ENCODE measurements at regions not wholly inside any gene's neighbourhood (a gene's known extent, or its start where the extent isn't known, plus 50 kb on each side); places are given as distances from the start of the nearest gene placed in this dataset.
"Not testable (repeated sequence)": the region's sequence is repeated elsewhere in the genome, so short reads cannot be mapped to it uniquely, and the experiment has no call there.

- H3K4me3 ChIP-seq (ENCODE audit: low read length), result no peak overlapping the region
- no peak for TF ChIP-seq CTCF (conservative IDR thresholded peaks at IDR 0.05; ENCODE audit: low read depth, low read length)
- no peak for DNase-seq (ENCODE audit: low read depth)
Observed at GRCh38 chr6:121540210-121540609, 104.8 kb downstream of the GJA1 start.

- peak; percentile 54 for DNase-seq (ENCODE audit: low read depth)
- H3K4me3 ChIP-seq (ENCODE audit: low read length), result no peak overlapping the region
- no peak for TF ChIP-seq CTCF (conservative IDR thresholded peaks at IDR 0.05; ENCODE audit: low read depth, low read length)
Observed at GRCh38 chr6:121544691-121545090, 109.2 kb downstream of the GJA1 start.

GRCh38 chr6:121548131-121548530, 112.7 kb downstream of the GJA1 start:
- no peak overlapping the region for H3K4me3 ChIP-seq (ENCODE audit: low read length)
- no peak for TF ChIP-seq CTCF (conservative IDR thresholded peaks at IDR 0.05; ENCODE audit: low read depth, low read length)
- DNase-seq (ENCODE audit: low read depth), result no peak

GRCh38 chr6:121549736-121550135, 114.3 kb downstream of the GJA1 start:
- DNase-seq (ENCODE audit: low read depth), result peak; percentile 33
- no peak for TF ChIP-seq CTCF (conservative IDR thresholded peaks at IDR 0.05; ENCODE audit: low read depth, low read length)
- no peak overlapping the region for H3K4me3 ChIP-seq (ENCODE audit: low read length)

- DNase-seq (ENCODE audit: low read depth), result no peak
- TF ChIP-seq CTCF (conservative IDR thresholded peaks at IDR 0.05; ENCODE audit: low read depth, low read length), result no peak
- H3K4me3 ChIP-seq (ENCODE audit: low read length), result no peak overlapping the region
Observed at GRCh38 chr6:121550491-121551010, 115.1 kb downstream of the GJA1 start.

- TF ChIP-seq CTCF (conservative IDR thresholded peaks at IDR 0.05; ENCODE audit: low read depth, low read length), result no peak
- no peak for DNase-seq (ENCODE audit: low read depth)
- no peak overlapping the region for H3K4me3 ChIP-seq (ENCODE audit: low read length)
Observed at GRCh38 chr6:121555201-121555600, 119.8 kb downstream of the GJA1 start.

GRCh38 chr6:121556149-121556548, 120.7 kb downstream of the GJA1 start:
- not testable (repeated sequence) for DNase-seq (ENCODE audit: low read depth); H3K4me3 ChIP-seq (ENCODE audit: low read length)
